Endodermal cell (in vitro differentiated cells): ENCODE measurements at regions not wholly inside any gene's neighbourhood (a gene's known extent, or its start where the extent isn't known, plus 50 kb on each side); places are given as distances from the start of the nearest gene placed in this dataset.

Experiments
- DNase-seq: peaks from one replicate; pipeline ENCODE4 v3.0.0-alpha.2; 2017
- H3K27ac ChIP-seq: 2 replicates; pipeline ENCODE4 v1.5.1; 2013; ENCODE audit warnings: mild to moderate bottlenecking, low read depth, low read length, moderate library complexity
- H3K27me3 ChIP-seq: 2 replicates; pipeline ENCODE4 v1.6.1; 2013; ENCODE audit warnings: mild to moderate bottlenecking, low read length, moderate library complexity; ENCODE audit not compliant: insufficient read depth, control insufficient read depth, poor library complexity, severe bottlenecking
- H3K36me3 ChIP-seq: 2 replicates; pipeline ENCODE4 v1.7.0; 2013; ENCODE audit warnings: mild to moderate bottlenecking, low read length, moderate library complexity; ENCODE audit not compliant: control insufficient read depth, insufficient read depth
- H3K4me1 ChIP-seq: one replicate; pipeline ENCODE4 v1.7.0; 2013; ENCODE audit warnings: low read length; ENCODE audit not compliant: control insufficient read depth, insufficient read depth
- H3K4me3 ChIP-seq: 2 replicates; pipeline ENCODE4 v1.5.1; 2013; ENCODE audit warnings: mild to moderate bottlenecking, low read length, moderate library complexity
- H3K9ac ChIP-seq: 2 replicates; pipeline ENCODE4 v1.6.1; 2013; ENCODE audit warnings: mild to moderate bottlenecking, low read length, moderate library complexity; ENCODE audit not compliant: poor library complexity, severe bottlenecking; ENCODE audit errors: extremely low read depth
- H3K9me3 ChIP-seq: 2 replicates; pipeline ENCODE4 v1.6.1; 2013; ENCODE audit warnings: mild to moderate bottlenecking, low read length, moderate library complexity; ENCODE audit not compliant: control insufficient read depth
- H3K27ac Mint-ChIP-seq: 2 replicates; pipeline ENCODE4 v1.8.0; 2020; ENCODE audit warnings: mixed read lengths
- H3K27me3 Mint-ChIP-seq: 2 replicates; pipeline ENCODE4 v1.8.0; 2021; ENCODE audit warnings: mild to moderate bottlenecking, mixed read lengths; ENCODE audit not compliant: insufficient read depth
- H3K36me3 Mint-ChIP-seq: 2 replicates; pipeline ENCODE4 v1.8.0; 2020; ENCODE audit warnings: low read depth, mixed read lengths
- H3K4me1 Mint-ChIP-seq: 2 replicates; pipeline ENCODE4 v1.8.0; 2020; ENCODE audit warnings: mixed read lengths
- H3K4me3 Mint-ChIP-seq: 2 replicates; pipeline ENCODE4 v1.8.0; 2020; ENCODE audit warnings: mild to moderate bottlenecking, moderate library complexity, mixed read lengths
- H3K9me3 Mint-ChIP-seq: 2 replicates; pipeline ENCODE4 v1.8.0; 2020; ENCODE audit warnings: mild to moderate bottlenecking, mixed read lengths
- CTCF ChIP-seq: fragments of 200-600 bp; sonication (generic); conservative IDR thresholded peaks from 2 replicates; pipeline ENCODE4 v1.5.0; 2021; ENCODE audit warnings: antibody characterized with exemption, mild to moderate bottlenecking
- WGBS, 2 experiments: methylation state at CpG; one replicate each; pipeline versions ENCODE4 v1.1.5 to v1.1.7; 2013; ENCODE audit warnings: missing lambda C conversion rate in 2 of 2, mixed read lengths in 1 of 2; ENCODE audit not compliant: insufficient coverage in 1 of 2, insufficient read length in 1 of 2; 5-methylcytosine and 5-hydroxymethylcytosine counted together

- no peak for DNase-seq
- TF ChIP-seq CTCF: no peak
- Histone ChIP-seq H3K4me3 (no peak overlapping the region), H3K27ac (no peak overlapping the region), H3K9ac (no peak overlapping the region), H3K36me3 (no peaks in the 10 kb centered on the region), H3K4me1 (no peaks in the 10 kb centered on the region), H3K9me3 (no peaks in the 10 kb centered on the region), H3K27me3 (no peaks in the 10 kb centered on the region)
- WGBS, 2 experiments: 98 to 100% methylated on average over 4 to 5 of the region's 5 CpGs
- peaks cover 2% of the 10 kb centered on the region for H3K4me1 Mint-ChIP-seq
- no peaks in the 10 kb centered on the region for H3K27me3 Mint-ChIP-seq
- no peak overlapping the region for H3K27ac Mint-ChIP-seq
- H3K4me3 Mint-ChIP-seq: no peak overlapping the region
- H3K36me3 Mint-ChIP-seq: no peaks in the 10 kb centered on the region
- no peaks in the 10 kb centered on the region for H3K9me3 Mint-ChIP-seq
These were observed 104.8 kb upstream of the NEDD9 start for GRCh38 chr6:11337306-11337705.

- no peak overlapping the region for H3K27ac Mint-ChIP-seq
- no peaks in the 10 kb centered on the region for H3K27me3 Mint-ChIP-seq
- Histone ChIP-seq H3K9ac (no peak overlapping the region), H3K27me3 (no peaks in the 10 kb centered on the region), H3K4me3 (no peak overlapping the region), H3K36me3 (no peaks in the 10 kb centered on the region), H3K27ac (no peak overlapping the region), H3K4me1 (no peaks in the 10 kb centered on the region), H3K9me3 (no peaks in the 10 kb centered on the region)
- H3K9me3 Mint-ChIP-seq: no peaks in the 10 kb centered on the region
- no peak for TF ChIP-seq CTCF
- peaks cover 2% of the 10 kb centered on the region for H3K4me1 Mint-ChIP-seq
- no peak overlapping the region for H3K4me3 Mint-ChIP-seq
- 91 to 100% methylated on average over 3 to 5 of the region's 5 CpGs for WGBS, 2 experiments
- no peaks in the 10 kb centered on the region for H3K36me3 Mint-ChIP-seq
- DNase-seq: no peak
These were observed 103.4 kb upstream of the NEDD9 start for GRCh38 chr6:11335826-11336225.

- Mint-ChIP-seq H3K27me3 (no peaks in the 10 kb centered on the region), H3K36me3 (no peaks in the 10 kb centered on the region), H3K4me3 (no peak overlapping the region), H3K4me1 (peaks cover 2% of the 10 kb centered on the region), H3K9me3 (no peaks in the 10 kb centered on the region), H3K27ac (no peak overlapping the region)
- DNase-seq: no peak
- 92 to 94% methylated on average over 5 to 6 of the region's 6 CpGs for WGBS, 2 experiments
- H3K27me3 ChIP-seq: no peaks in the 10 kb centered on the region
- no peaks in the 10 kb centered on the region for H3K36me3 ChIP-seq
- no peaks in the 10 kb centered on the region for H3K4me1 ChIP-seq
- H3K9me3 ChIP-seq: no peaks in the 10 kb centered on the region
- H3K27ac ChIP-seq: no peak overlapping the region
- TF ChIP-seq CTCF: no peak
- no peak overlapping the region for H3K9ac ChIP-seq
- no peak overlapping the region for H3K4me3 ChIP-seq
These were observed 100.8 kb upstream of the NEDD9 start for GRCh38 chr6:11333132-11333849.
